ENCODE measurements at regions not wholly inside any gene's neighbourhood (a gene's known extent, or its start where the extent isn't known, plus 50 kb on each side); places are given as distances from the start of the nearest gene placed in this dataset.

DNA sequence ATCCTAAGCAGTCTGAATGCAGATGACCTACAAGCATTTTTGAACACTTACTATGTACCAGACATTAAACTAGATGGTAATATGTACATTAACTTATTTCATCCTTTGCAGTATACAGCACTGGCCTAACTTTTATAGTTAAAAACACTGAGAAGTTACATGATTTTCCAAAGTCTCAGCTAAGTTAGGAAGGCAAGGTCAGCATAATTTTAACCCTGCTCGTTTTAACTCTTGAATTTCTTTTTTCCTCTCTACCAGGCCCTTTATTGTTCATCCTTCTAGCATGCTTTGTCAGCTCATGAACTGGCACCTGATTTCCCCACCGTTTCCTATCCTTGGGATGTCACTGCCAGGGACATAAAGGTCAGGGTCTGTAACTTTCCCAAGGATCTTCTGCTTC is 76.9 kb upstream of the ZC3H11B start:
- Mint-ChIP-seq H3K4me3 (ENCODE audit: low read depth) (no peak overlapping the region), H3K36me3 (ENCODE audit: insufficient read depth) (no peaks in the 10 kb centered on the region), H3K4me1 (ENCODE audit: low read depth) (no peaks in the 10 kb centered on the region), H3K27me3 (no peaks in the 10 kb centered on the region), H3K9me3 (ENCODE audit: low read depth) (no peaks in the 10 kb centered on the region), H3K27ac (no peak overlapping the region)
- no peak for DNase-seq (ENCODE audit: low spot score, unreplicated experiment)
- TF ChIP-seq, protein P1, sequence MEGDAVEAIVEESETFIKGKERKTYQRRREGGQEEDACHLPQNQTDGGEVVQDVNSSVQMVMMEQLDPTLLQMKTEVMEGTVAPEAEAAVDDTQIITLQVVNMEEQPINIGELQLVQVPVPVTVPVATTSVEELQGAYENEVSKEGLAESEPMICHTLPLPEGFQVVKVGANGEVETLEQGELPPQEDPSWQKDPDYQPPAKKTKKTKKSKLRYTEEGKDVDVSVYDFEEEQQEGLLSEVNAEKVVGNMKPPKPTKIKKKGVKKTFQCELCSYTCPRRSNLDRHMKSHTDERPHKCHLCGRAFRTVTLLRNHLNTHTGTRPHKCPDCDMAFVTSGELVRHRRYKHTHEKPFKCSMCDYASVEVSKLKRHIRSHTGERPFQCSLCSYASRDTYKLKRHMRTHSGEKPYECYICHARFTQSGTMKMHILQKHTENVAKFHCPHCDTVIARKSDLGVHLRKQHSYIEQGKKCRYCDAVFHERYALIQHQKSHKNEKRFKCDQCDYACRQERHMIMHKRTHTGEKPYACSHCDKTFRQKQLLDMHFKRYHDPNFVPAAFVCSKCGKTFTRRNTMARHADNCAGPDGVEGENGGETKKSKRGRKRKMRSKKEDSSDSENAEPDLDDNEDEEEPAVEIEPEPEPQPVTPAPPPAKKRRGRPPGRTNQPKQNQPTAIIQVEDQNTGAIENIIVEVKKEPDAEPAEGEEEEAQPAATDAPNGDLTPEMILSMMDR (IDR thresholded peaks at IDR 0.05; ENCODE audit: unreplicated experiment): no peak

DNA sequence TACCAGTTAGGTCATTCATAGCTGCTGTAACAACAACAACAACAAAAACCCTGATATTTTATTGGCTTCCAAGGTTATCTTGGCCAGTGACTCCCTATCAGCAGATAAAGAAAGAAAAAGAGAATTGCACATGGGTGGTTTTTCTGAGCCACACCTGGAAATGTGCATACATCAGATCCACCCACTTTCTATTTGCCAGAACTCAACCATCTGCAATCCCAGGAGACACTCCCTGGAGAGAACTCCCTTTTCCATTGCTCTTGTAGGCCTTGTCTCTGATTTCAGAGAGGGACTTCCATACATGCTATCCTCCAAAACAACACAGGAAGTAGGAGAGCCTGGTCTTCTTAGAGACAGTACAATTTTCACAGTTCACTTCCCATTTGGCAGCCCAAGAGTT is 74.9 kb upstream of the ZC3H11B start:
- H3K36me3 Mint-ChIP-seq (ENCODE audit: insufficient read depth): no peaks in the 10 kb centered on the region
- no peak overlapping the region for H3K27ac Mint-ChIP-seq
- TF ChIP-seq, protein P1 (IDR thresholded peaks at IDR 0.05; ENCODE audit: unreplicated experiment): no peak

DNA sequence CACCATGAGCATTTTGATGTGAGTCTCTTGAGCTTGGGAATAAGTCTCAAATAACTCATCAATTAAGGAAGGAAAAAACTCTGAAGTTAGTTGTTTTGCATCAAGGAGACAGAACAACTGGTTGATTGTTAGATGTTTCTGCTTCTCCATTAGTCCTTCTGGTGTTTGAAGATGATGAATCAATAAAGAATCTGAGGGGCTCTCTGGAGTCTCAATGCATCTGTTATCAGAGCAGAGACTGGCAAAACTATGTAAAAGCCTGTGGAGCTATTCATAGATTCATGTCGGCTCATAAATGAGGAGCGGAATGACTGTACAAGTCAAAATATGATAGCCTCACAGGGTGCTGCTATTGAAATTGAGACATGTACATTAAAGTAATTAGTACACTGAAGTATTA is 73.3 kb upstream of the ZC3H11B start:
- Mint-ChIP-seq H3K27me3 (no peaks in the 10 kb centered on the region), H3K4me3 (ENCODE audit: low read depth) (no peak overlapping the region), H3K27ac (no peak overlapping the region), H3K36me3 (ENCODE audit: insufficient read depth) (no peaks in the 10 kb centered on the region), H3K9me3 (ENCODE audit: low read depth) (peaks cover 3% of the 10 kb centered on the region), H3K4me1 (ENCODE audit: low read depth) (peaks cover 12% of the 10 kb centered on the region)
- TF ChIP-seq, protein P1 (IDR thresholded peaks at IDR 0.05; ENCODE audit: unreplicated experiment): no peak
- DNase-seq (ENCODE audit: low spot score, unreplicated experiment): no peak

More for the DNA sequence above, 74.9 kb upstream of the ZC3H11B start:
- peaks cover under 1% of the 10 kb centered on the region for H3K4me1 Mint-ChIP-seq (ENCODE audit: low read depth)
- no peaks in the 10 kb centered on the region for H3K27me3 Mint-ChIP-seq
- no peaks in the 10 kb centered on the region for H3K9me3 Mint-ChIP-seq (ENCODE audit: low read depth)
- no peak for DNase-seq (ENCODE audit: low spot score, unreplicated experiment)
- H3K4me3 Mint-ChIP-seq (ENCODE audit: low read depth): no peak overlapping the region

DNA sequence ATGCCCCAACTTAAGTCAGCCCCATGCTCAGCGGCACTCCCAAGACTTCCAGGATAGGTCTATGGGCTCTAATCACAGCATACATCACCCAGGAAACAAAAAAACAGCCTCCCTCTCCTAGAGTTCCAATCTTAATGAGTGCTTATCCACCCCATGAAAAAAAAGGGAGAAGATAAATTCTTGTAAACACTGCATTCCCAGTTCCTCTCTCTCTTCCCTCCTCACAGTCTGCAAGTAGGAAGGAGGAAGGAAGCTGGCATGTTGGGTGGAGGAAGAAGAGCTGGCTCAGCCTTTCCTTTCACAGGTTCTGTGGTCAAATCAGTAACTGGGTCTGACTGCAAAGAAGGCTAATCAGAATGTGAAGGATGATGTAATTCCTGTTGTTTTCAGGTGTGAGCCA is 69.9 kb upstream of the ZC3H11B start:
- Mint-ChIP-seq H3K27me3 (no peaks in the 10 kb centered on the region), H3K9me3 (ENCODE audit: low read depth) (peaks cover 3% of the 10 kb centered on the region), H3K4me1 (ENCODE audit: low read depth) (peaks cover 12% of the 10 kb centered on the region), H3K27ac (no peak overlapping the region), H3K36me3 (ENCODE audit: insufficient read depth) (no peaks in the 10 kb centered on the region), H3K4me3 (ENCODE audit: low read depth) (no peak overlapping the region)
- no peak for DNase-seq (ENCODE audit: low spot score, unreplicated experiment)
- TF ChIP-seq, protein P1 (IDR thresholded peaks at IDR 0.05; ENCODE audit: unreplicated experiment): no peak

DNA sequence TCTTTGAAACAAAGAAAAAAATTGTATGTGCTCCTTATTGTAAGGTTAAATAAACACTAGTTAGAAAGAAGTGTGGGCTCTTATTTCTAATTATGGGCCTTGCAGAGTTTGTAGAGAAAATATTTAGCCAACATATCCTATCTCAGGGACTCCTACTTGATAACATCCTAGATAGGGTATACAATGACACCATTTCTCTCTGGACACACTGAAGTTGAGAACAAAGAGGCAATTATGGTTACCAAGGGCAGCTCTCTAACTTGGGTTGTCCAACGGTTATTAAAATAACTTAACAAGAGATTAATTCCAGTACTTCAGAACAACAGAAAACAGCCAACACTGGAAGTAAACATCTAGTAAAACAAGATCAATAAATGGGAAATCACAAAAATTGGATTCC is 69.0 kb upstream of the ZC3H11B start:
- H3K27me3 Mint-ChIP-seq: no peaks in the 10 kb centered on the region
- no peak for DNase-seq (ENCODE audit: low spot score, unreplicated experiment)

More for the DNA sequence above, 69.0 kb upstream of the ZC3H11B start:
- TF ChIP-seq, protein P1 (IDR thresholded peaks at IDR 0.05; ENCODE audit: unreplicated experiment): no peak
- H3K36me3 Mint-ChIP-seq (ENCODE audit: insufficient read depth): no peaks in the 10 kb centered on the region
- peaks cover 12% of the 10 kb centered on the region for H3K4me1 Mint-ChIP-seq (ENCODE audit: low read depth)
- no peak overlapping the region for H3K4me3 Mint-ChIP-seq (ENCODE audit: low read depth)
- H3K27ac Mint-ChIP-seq: no peak overlapping the region
- peaks cover 3% of the 10 kb centered on the region for H3K9me3 Mint-ChIP-seq (ENCODE audit: low read depth)
